H9 (cell line): ENCODE measurements at regions not wholly inside any gene's neighbourhood (a gene's known extent, or its start where the extent isn't known, plus 50 kb on each side); places are given as distances from the start of the nearest gene placed in this dataset.

ENCODE experiments used
- DNase-seq: peaks from one replicate; pipeline ENCODE4 v3.0.0-alpha.2; 2017
- H2AFZ ChIP-seq: one replicate; pipeline ENCODE4 v1.6.1; 2013; ENCODE audit warnings: mild to moderate bottlenecking, low read length, control low read depth, moderate library complexity
- H2AK5ac ChIP-seq: 2 replicates; pipeline ENCODE4 v1.6.1; 2013; ENCODE audit warnings: low read length, control low read depth, mixed read lengths; ENCODE audit not compliant: insufficient read length
- H2BK120ac ChIP-seq: one replicate; pipeline ENCODE4 v1.6.1; 2013; ENCODE audit warnings: low read depth, mild to moderate bottlenecking, low read length, control low read depth, inconsistent platforms; ENCODE audit not compliant: poor library complexity, severe bottlenecking
- H2BK12ac ChIP-seq: 2 replicates; pipeline ENCODE4 v1.6.1; 2013; ENCODE audit warnings: low read length, control low read depth, mixed read lengths, low read depth; ENCODE audit not compliant: insufficient read length
- H2BK15ac ChIP-seq: 2 replicates; pipeline ENCODE4 v1.6.1; 2013; ENCODE audit warnings: low read depth, low read length, control low read depth
- H2BK20ac ChIP-seq: one replicate; pipeline ENCODE4 v1.6.1; 2013; ENCODE audit warnings: low read depth, mild to moderate bottlenecking, low read length, control low read depth, inconsistent platforms; ENCODE audit not compliant: poor library complexity, severe bottlenecking
- H2BK5ac ChIP-seq: 2 replicates; pipeline ENCODE4 v1.6.1; 2013; ENCODE audit warnings: low read length, control low read depth, mixed read lengths; ENCODE audit not compliant: insufficient read length
- H3K14ac ChIP-seq: 2 replicates; pipeline ENCODE4 v1.6.1; 2013; ENCODE audit warnings: low read length, control low read depth; ENCODE audit not compliant: insufficient read depth
- H3K18ac ChIP-seq: 2 replicates; pipeline ENCODE4 v1.6.1; 2013; ENCODE audit warnings: low read depth, mild to moderate bottlenecking, mixed read lengths, low read length, control low read depth; ENCODE audit not compliant: insufficient read length
- H3K23ac ChIP-seq: 2 replicates; pipeline ENCODE4 v1.6.1; 2013; ENCODE audit warnings: low read length, control low read depth, mixed read lengths, low read depth; ENCODE audit not compliant: insufficient read length
- H3K23me2 ChIP-seq: 2 replicates; pipeline ENCODE4 v1.6.1; 2013; ENCODE audit warnings: low read depth, mild to moderate bottlenecking, mixed read lengths, low read length, control low read depth; ENCODE audit not compliant: insufficient read length, poor library complexity, severe bottlenecking
- H3K27ac ChIP-seq: 2 replicates; pipeline ENCODE4 v1.5.1; 2013; ENCODE audit warnings: low read length, control low read depth, mixed read lengths, low read depth; ENCODE audit not compliant: insufficient read length
- H3K27me3 ChIP-seq: 2 replicates; pipeline ENCODE4 v1.6.1; 2013; ENCODE audit warnings: low read length, control low read depth, inconsistent platforms; ENCODE audit not compliant: insufficient read depth
- H3K4ac ChIP-seq: 2 replicates; pipeline ENCODE4 v1.6.1; 2013; ENCODE audit warnings: low read depth, mild to moderate bottlenecking, control low read depth, inconsistent platforms, low read length, moderate library complexity
- H3K4me1 ChIP-seq: 2 replicates; pipeline ENCODE4 v1.6.1; 2013; ENCODE audit warnings: low read length, control low read depth, inconsistent platforms; ENCODE audit not compliant: insufficient read depth
- H3K4me2 ChIP-seq: 2 replicates; pipeline ENCODE4 v1.6.1; 2013; ENCODE audit warnings: low read length, control low read depth, mixed read lengths; ENCODE audit not compliant: insufficient read length, insufficient read depth
- H3K56ac ChIP-seq: 2 replicates; pipeline ENCODE4 v1.6.1; 2013; ENCODE audit warnings: low read depth, mild to moderate bottlenecking, mixed read lengths, low read length, control low read depth; ENCODE audit not compliant: insufficient read length
- H3K79me1 ChIP-seq: 2 replicates; pipeline ENCODE4 v1.6.1; 2013; ENCODE audit warnings: low read depth, mild to moderate bottlenecking, moderate library complexity, low read length, control low read depth, inconsistent platforms; ENCODE audit not compliant: insufficient read depth, poor library complexity, severe bottlenecking
- H3K79me2 ChIP-seq: 2 replicates; pipeline ENCODE4 v1.6.1; 2013; ENCODE audit warnings: low read length, control low read depth, inconsistent platforms; ENCODE audit not compliant: insufficient read depth
- H3K9ac ChIP-seq: 2 replicates; pipeline ENCODE4 v1.6.1; 2013; ENCODE audit warnings: low read length, control low read depth, mixed read lengths; ENCODE audit not compliant: insufficient read length; ENCODE audit errors: extremely low read depth
- H3K9me3 ChIP-seq: one replicate; pipeline ENCODE4 v1.6.1; 2013; ENCODE audit warnings: low read depth, low read length, inconsistent platforms; ENCODE audit not compliant: control insufficient read depth
- H3T11ph ChIP-seq: one replicate; pipeline ENCODE4 v1.6.1; 2013; ENCODE audit warnings: mild to moderate bottlenecking, low read length, control low read depth, inconsistent platforms
- H4K20me1 ChIP-seq: one replicate; pipeline ENCODE4 v1.6.1; 2013; ENCODE audit not compliant: control insufficient read depth, insufficient read length, insufficient read depth
- H4K5ac ChIP-seq: 2 replicates; pipeline ENCODE4 v1.6.1; 2013; ENCODE audit warnings: low read depth, mild to moderate bottlenecking, mixed read lengths, low read length, control low read depth; ENCODE audit not compliant: insufficient read length
- H4K8ac ChIP-seq: replicated peaks from 2 replicates; pipeline ENCODE4 v1.6.1; 2013; ENCODE audit warnings: low read length, control low read depth, mixed read lengths, low read depth; ENCODE audit not compliant: insufficient read length
- H4K91ac ChIP-seq: 2 replicates; pipeline ENCODE4 v1.6.1; 2013; ENCODE audit warnings: low read depth, mild to moderate bottlenecking, moderate library complexity, mixed read lengths, low read length, control low read depth; ENCODE audit not compliant: insufficient read length
- H3K27ac Mint-ChIP-seq, 3 experiments: 2 replicates in 2 of 3; 3 replicates in 1 of 3; pipeline ENCODE4 v1.8.0; 2020 to 2021; ENCODE audit warnings: mixed read lengths in 3 of 3, mild to moderate bottlenecking in 1 of 3, moderate library complexity in 1 of 3
- H3K27me3 Mint-ChIP-seq: 2 replicates; pipeline ENCODE4 v1.8.0; 2021; ENCODE audit warnings: low read depth, mild to moderate bottlenecking, moderate library complexity, mixed read lengths
- H3K36me3 Mint-ChIP-seq, 3 experiments: 2 replicates in 2 of 3; 3 replicates in 1 of 3; pipeline ENCODE4 v1.8.0; 2020 to 2021; ENCODE audit warnings: low read depth in 3 of 3, mixed read lengths in 3 of 3; ENCODE audit not compliant: insufficient read depth in 1 of 3
- H3K4me1 Mint-ChIP-seq, 2 experiments: 2 replicates each; pipeline ENCODE4 v1.8.0; 2020; ENCODE audit warnings: mixed read lengths in 2 of 2
- H3K4me3 Mint-ChIP-seq, 2 experiments: 2 replicates in 1 of 2; 3 replicates in 1 of 2; pipeline ENCODE4 v1.8.0; 2020 to 2021; ENCODE audit warnings: mild to moderate bottlenecking in 2 of 2, mixed read lengths in 2 of 2, moderate library complexity in 1 of 2
- H3K9me3 Mint-ChIP-seq, 2 experiments: 2 replicates in 1 of 2; 3 replicates in 1 of 2; pipeline ENCODE4 v1.8.0; 2020; ENCODE audit warnings: mild to moderate bottlenecking in 2 of 2, mixed read lengths in 2 of 2, moderate library complexity in 1 of 2
- CTCF ChIP-seq: fragments of 200-600 bp; sonication (generic); conservative IDR thresholded peaks from 3 replicates; pipeline ENCODE4 v1.8.0; 2021; ENCODE audit warnings: antibody characterized with exemption, mild to moderate bottlenecking
- WGBS: extraction: QIAGEN DNeasy Blood & Tissue Kit; methylation state at CpG from one replicate; pipeline ENCODE4 v1.1.7; 2013; ENCODE audit warnings: missing lambda C conversion rate, low lambda C conversion rate, mixed read lengths; ENCODE audit not compliant: insufficient read length; ENCODE audit errors: extremely low coverage; 5-methylcytosine and 5-hydroxymethylcytosine counted together

- H3K4me3 Mint-ChIP-seq: no peak overlapping the region
Measured at GRCh38 chr18:59763541-59764136, 66.4 kb upstream of the CCBE1 start.

More at GRCh38 chr18:59763541-59764136, 66.4 kb upstream of the CCBE1 start:
- WGBS: no CpG with 5 or more reads among the region's 2 CpGs
- no peak for DNase-seq
- no peaks in the 10 kb centered on the region for H4K20me1 ChIP-seq
- H3K36me3 Mint-ChIP-seq: no peaks in the 10 kb centered on the region
- no peak overlapping the region for H2BK20ac ChIP-seq
- H2BK12ac ChIP-seq: no peak overlapping the region
- H3K23me2 ChIP-seq: no peaks in the 10 kb centered on the region
- H3K4me2 ChIP-seq: no peak overlapping the region
- H2AFZ ChIP-seq: no peak overlapping the region
- no peak overlapping the region for H3K27ac Mint-ChIP-seq
- no peak overlapping the region for H3K14ac ChIP-seq
- no peak overlapping the region for H3K23ac ChIP-seq
- no peak overlapping the region for H2AK5ac ChIP-seq
- no peak overlapping the region for H3K4ac ChIP-seq
- H3K4me1 Mint-ChIP-seq: no peaks in the 10 kb centered on the region
- no peak overlapping the region for H2BK15ac ChIP-seq
- no peak overlapping the region for H3K27ac ChIP-seq
- H3K9ac ChIP-seq: no peak overlapping the region
- no peak overlapping the region for H3T11ph ChIP-seq
- no peaks in the 10 kb centered on the region for H3K9me3 ChIP-seq
- H4K8ac ChIP-seq: no peak overlapping the region
- no peaks in the 10 kb centered on the region for H3K79me1 ChIP-seq
- no peaks in the 10 kb centered on the region for H3K27me3 ChIP-seq
- H3K4me1 ChIP-seq: no peaks in the 10 kb centered on the region
- H4K91ac ChIP-seq: no peak overlapping the region
- no peak for TF ChIP-seq CTCF
- no peak overlapping the region for H2BK120ac ChIP-seq
- H3K79me2 ChIP-seq: no peaks in the 10 kb centered on the region
- no peak overlapping the region for H3K56ac ChIP-seq
- no peaks in the 10 kb centered on the region for H3K9me3 Mint-ChIP-seq
- no peak overlapping the region for H4K5ac ChIP-seq
- no peak overlapping the region for H3K18ac ChIP-seq
- no peak overlapping the region for H2BK5ac ChIP-seq
- peaks cover 1% of the 10 kb centered on the region; the same call in 1 of the 2 replicates for H3K27me3 Mint-ChIP-seq
